ENCODE measurements at regions not wholly inside any gene's neighbourhood (a gene's known extent, or its start where the extent isn't known, plus 50 kb on each side); places are given as distances from the start of the nearest gene placed in this dataset.
"Not testable (repeated sequence)": the region's sequence is repeated elsewhere in the genome, so short reads cannot be mapped to it uniquely, and the experiment has no call there.

DNA sequence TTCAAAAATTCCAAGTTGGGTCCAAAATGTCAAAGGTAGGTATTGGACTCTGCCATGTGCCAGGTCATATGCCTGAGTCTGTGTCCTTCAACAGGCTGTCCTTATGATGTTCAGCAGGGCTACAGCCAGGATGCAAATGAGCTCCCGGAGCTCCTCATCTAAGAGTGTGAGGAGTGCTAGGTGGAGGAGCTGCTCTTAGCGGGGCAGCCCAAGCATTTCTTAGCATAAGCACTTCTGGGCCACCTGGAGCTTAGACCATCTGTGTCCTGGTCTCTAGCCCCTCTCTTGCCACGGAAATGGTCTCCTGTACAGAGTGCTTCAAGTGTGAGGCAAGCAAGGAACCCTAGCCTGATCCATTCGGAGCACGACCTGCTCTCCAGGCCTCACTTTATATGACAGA is 64.6 kb upstream of the PRR23C start:
- H3K27me3 Mint-ChIP-seq, result peaks cover 2% of the 10 kb centered on the region
- intact Hi-C loops (cut with micrococcal nuclease), result no loop called here
- no peak overlapping the region for H3K27ac Mint-ChIP-seq
- H3K9me3 Mint-ChIP-seq, result no peaks in the 10 kb centered on the region
- H3K36me3 Mint-ChIP-seq (ENCODE audit: low read depth), result no peaks in the 10 kb centered on the region
- no peak overlapping the region for H3K4me3 Mint-ChIP-seq
- H3K4me1 Mint-ChIP-seq (ENCODE audit: low read depth), result peaks cover 7% of the 10 kb centered on the region

GRCh38 chr3:139110072-139110830 is 65.6 kb upstream of the PRR23C start:
- Mint-ChIP-seq H3K4me3 (no peak overlapping the region), H3K9me3 (no peaks in the 10 kb centered on the region), H3K36me3 (ENCODE audit: low read depth) (no peaks in the 10 kb centered on the region), H3K4me1 (ENCODE audit: low read depth) (peaks cover 7% of the 10 kb centered on the region), H3K27ac (no peak overlapping the region), H3K27me3 (peaks cover 2% of the 10 kb centered on the region)
- intact Hi-C loops (cut with micrococcal nuclease), result no loop called here

GRCh38 chr3:139110929-139111328 is 66.2 kb upstream of the PRR23C start:
- H3K27me3 Mint-ChIP-seq; H3K4me3 Mint-ChIP-seq; H3K9me3 Mint-ChIP-seq; H3K4me1 Mint-ChIP-seq (ENCODE audit: low read depth); H3K27ac Mint-ChIP-seq; H3K36me3 Mint-ChIP-seq (ENCODE audit: low read depth); intact Hi-C loops (cut with micrococcal nuclease): not testable (repeated sequence)

- intact Hi-C loops (cut with micrococcal nuclease), result loop anchor here (2.0 kb wide), 1 partner anchor 217 kb away; no protein-coding TSS in a partner anchor
- H3K4me1 Mint-ChIP-seq (ENCODE audit: low read depth), result peaks cover 7% of the 10 kb centered on the region
- peaks cover 2% of the 10 kb centered on the region for H3K27me3 Mint-ChIP-seq
- no peaks in the 10 kb centered on the region for H3K9me3 Mint-ChIP-seq
- H3K4me3 Mint-ChIP-seq, result no peak overlapping the region
- no peaks in the 10 kb centered on the region for H3K36me3 Mint-ChIP-seq (ENCODE audit: low read depth)
- H3K27ac Mint-ChIP-seq, result no peak overlapping the region
Observed at GRCh38 chr3:139111392-139112229, 66.9 kb upstream of the PRR23C start.

GRCh38 chr3:139112230-139112558 is 67.5 kb upstream of the PRR23C start:
- intact Hi-C loops (cut with micrococcal nuclease), result loop anchor here (2.0 kb wide), 1 partner anchor 217 kb away; no protein-coding TSS in a partner anchor
- H3K27ac Mint-ChIP-seq, result no peak overlapping the region
- peaks cover 7% of the 10 kb centered on the region for H3K4me1 Mint-ChIP-seq (ENCODE audit: low read depth)
- H3K27me3 Mint-ChIP-seq, result peaks cover 2% of the 10 kb centered on the region
- H3K9me3 Mint-ChIP-seq, result no peaks in the 10 kb centered on the region
- H3K36me3 Mint-ChIP-seq (ENCODE audit: low read depth), result no peaks in the 10 kb centered on the region
- H3K4me3 Mint-ChIP-seq, result no peak overlapping the region

GRCh38 chr3:139113231-139113992 is 68.7 kb upstream of the PRR23C start:
- Mint-ChIP-seq H3K4me3 (no peak overlapping the region), H3K4me1 (ENCODE audit: low read depth) (peaks cover 7% of the 10 kb centered on the region), H3K27me3 (peaks cover 2% of the 10 kb centered on the region), H3K27ac (no peak overlapping the region), H3K9me3 (no peaks in the 10 kb centered on the region), H3K36me3 (ENCODE audit: low read depth) (no peaks in the 10 kb centered on the region)
- intact Hi-C loops (cut with micrococcal nuclease), result loop anchor here (2.0 kb wide), 1 partner anchor 215 kb away; no protein-coding TSS in a partner anchor

- no peaks in the 10 kb centered on the region for H3K9me3 Mint-ChIP-seq
Observed at GRCh38 chr3:139113993-139114375, 69.3 kb upstream of the PRR23C start.

DNA sequence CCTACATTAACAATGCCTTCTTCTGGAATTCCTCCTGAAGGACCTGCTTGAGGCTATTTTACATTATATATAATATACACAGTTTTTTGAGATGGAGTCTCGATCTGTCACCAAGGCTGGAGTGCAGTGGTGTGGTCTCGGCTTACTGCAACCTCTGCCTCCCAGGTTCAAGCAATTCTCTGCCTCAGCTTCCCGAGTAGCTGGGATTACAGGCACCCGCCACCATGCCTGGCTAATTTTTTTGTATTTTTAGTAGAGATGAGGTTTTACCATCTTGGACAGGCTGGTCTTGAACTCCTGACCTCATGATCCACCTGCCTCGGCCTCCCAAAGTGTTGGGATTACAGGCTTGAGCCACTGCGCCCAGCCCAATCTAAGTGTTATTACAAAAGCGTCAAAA is 71.9 kb upstream of the PRR23C start:
- H3K4me1 Mint-ChIP-seq (ENCODE audit: low read depth), result peaks cover 27% of the 10 kb centered on the region
- H3K9me3 Mint-ChIP-seq; H3K27ac Mint-ChIP-seq; intact Hi-C loops (cut with micrococcal nuclease); H3K27me3 Mint-ChIP-seq; H3K36me3 Mint-ChIP-seq (ENCODE audit: low read depth); H3K4me3 Mint-ChIP-seq: not testable (repeated sequence)

More at GRCh38 chr3:139113993-139114375, 69.3 kb upstream of the PRR23C start:
- H3K27me3 Mint-ChIP-seq, result peaks cover 2% of the 10 kb centered on the region
- intact Hi-C loops (cut with micrococcal nuclease), result loop anchor here (2.0 kb wide), 1 partner anchor 215 kb away; no protein-coding TSS in a partner anchor
- no peak overlapping the region for H3K27ac Mint-ChIP-seq
- H3K4me3 Mint-ChIP-seq, result no peak overlapping the region
- peaks cover 7% of the 10 kb centered on the region for H3K4me1 Mint-ChIP-seq (ENCODE audit: low read depth)
- no peaks in the 10 kb centered on the region for H3K36me3 Mint-ChIP-seq (ENCODE audit: low read depth)

DNA sequence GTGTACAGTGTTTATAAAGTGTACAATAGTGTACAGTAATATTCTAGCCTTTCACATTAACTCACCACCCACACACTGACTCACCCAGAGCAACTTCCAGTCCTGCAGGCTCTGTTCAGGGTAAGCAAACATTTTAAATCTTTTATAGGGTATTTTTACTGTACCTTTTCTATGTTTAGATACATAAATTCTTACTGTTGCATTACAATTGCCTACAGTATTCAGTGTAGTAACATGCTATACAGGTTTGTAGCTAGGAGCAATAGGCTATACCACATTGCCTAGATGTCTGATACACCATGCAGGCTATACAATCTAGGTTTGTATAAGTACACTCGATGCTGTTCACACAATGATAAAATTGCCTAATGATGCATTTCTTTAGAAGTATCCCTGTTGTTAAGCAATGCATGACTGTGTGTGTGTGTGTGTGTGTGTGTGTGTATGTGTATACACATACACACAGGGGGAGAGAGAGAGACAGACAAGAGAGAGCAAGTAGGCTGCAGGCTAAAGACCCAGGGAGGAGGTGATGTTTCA is 72.5 kb upstream of the PRR23C start:
- Mint-ChIP-seq H3K9me3 (no peaks in the 10 kb centered on the region), H3K27me3 (no peaks in the 10 kb centered on the region), H3K4me3 (no peak overlapping the region), H3K36me3 (ENCODE audit: low read depth) (no peaks in the 10 kb centered on the region), H3K27ac (no peak overlapping the region), H3K4me1 (ENCODE audit: low read depth) (peaks cover 27% of the 10 kb centered on the region)
- intact Hi-C loops (cut with micrococcal nuclease), result no loop called here

GRCh38 chr3:139117883-139118760 is 73.4 kb upstream of the PRR23C start:
- intact Hi-C loops (cut with micrococcal nuclease), result no loop called here
- no peak overlapping the region for H3K4me3 Mint-ChIP-seq
- no peaks in the 10 kb centered on the region for H3K27me3 Mint-ChIP-seq
- no peaks in the 10 kb centered on the region for H3K36me3 Mint-ChIP-seq (ENCODE audit: low read depth)
- no peak overlapping the region for H3K27ac Mint-ChIP-seq
- H3K9me3 Mint-ChIP-seq, result no peaks in the 10 kb centered on the region
- H3K4me1 Mint-ChIP-seq (ENCODE audit: low read depth), result peaks cover 35% of the 10 kb centered on the region

- H3K9me3 Mint-ChIP-seq, result no peaks in the 10 kb centered on the region
- H3K36me3 Mint-ChIP-seq (ENCODE audit: low read depth), result no peaks in the 10 kb centered on the region
- intact Hi-C loops (cut with micrococcal nuclease), result no loop called here
- H3K27ac Mint-ChIP-seq, result no peak overlapping the region
- H3K4me3 Mint-ChIP-seq, result no peak overlapping the region
- no peaks in the 10 kb centered on the region for H3K27me3 Mint-ChIP-seq
- peaks cover 35% of the 10 kb centered on the region for H3K4me1 Mint-ChIP-seq (ENCODE audit: low read depth)
Observed at GRCh38 chr3:139118835-139119234, 74.1 kb upstream of the PRR23C start.

GRCh38 chr3:139119331-139120025 is 74.8 kb upstream of the PRR23C start:
- peaks cover 35% of the 10 kb centered on the region for H3K4me1 Mint-ChIP-seq (ENCODE audit: low read depth)
- no peaks in the 10 kb centered on the region for H3K9me3 Mint-ChIP-seq
- intact Hi-C loops (cut with micrococcal nuclease), result no loop called here
- no peaks in the 10 kb centered on the region for H3K36me3 Mint-ChIP-seq (ENCODE audit: low read depth)
- no peaks in the 10 kb centered on the region for H3K27me3 Mint-ChIP-seq
- no peak overlapping the region for H3K27ac Mint-ChIP-seq
- H3K4me3 Mint-ChIP-seq, result no peak overlapping the region

Measured in dendritic cell treated with granulocyte-macrophage colony-stimulating factor and Interleukin-4, amounts not matched to agents 40 ng/mL and 50 ng/mL, for 4 days (primary cell).